Lung microvascular endothelial cell (primary cell): ENCODE measurements at regions not wholly inside any gene's neighbourhood (a gene's known extent, or its start where the extent isn't known, plus 50 kb on each side); places are given as distances from the start of the nearest gene placed in this dataset.
"Not testable (repeated sequence)": the region's sequence is repeated elsewhere in the genome, so short reads cannot be mapped to it uniquely, and the experiment has no call there.

Source experiments
- DNase-seq, 2 donors: peaks; one replicate each; pipeline versions ENCODE4 v3.0.0 to v3.0.0-alpha.2; 2010; ENCODE audit warnings: low read depth in 2 of 2

DNA sequence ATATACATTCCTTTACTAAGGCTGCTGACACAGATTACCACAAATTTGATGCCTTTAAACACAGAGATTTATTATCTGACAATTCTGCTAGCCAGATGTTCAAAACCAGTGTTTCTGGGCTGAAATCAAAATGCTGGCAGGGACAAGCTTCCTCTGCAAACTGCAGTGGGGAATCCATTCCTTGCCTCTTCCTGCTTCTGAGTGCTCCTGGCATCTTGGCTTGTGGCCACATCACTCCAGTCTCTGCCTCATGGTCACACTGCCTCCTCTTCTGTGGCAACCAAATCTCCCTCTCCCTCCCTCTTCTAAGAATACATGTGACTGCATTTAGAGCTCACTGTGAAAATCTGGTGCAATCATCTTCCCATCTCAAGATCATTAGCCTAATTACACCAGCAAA, 235.7 kb downstream of the TTC8 start:
- no peak for DNase-seq

DNA sequence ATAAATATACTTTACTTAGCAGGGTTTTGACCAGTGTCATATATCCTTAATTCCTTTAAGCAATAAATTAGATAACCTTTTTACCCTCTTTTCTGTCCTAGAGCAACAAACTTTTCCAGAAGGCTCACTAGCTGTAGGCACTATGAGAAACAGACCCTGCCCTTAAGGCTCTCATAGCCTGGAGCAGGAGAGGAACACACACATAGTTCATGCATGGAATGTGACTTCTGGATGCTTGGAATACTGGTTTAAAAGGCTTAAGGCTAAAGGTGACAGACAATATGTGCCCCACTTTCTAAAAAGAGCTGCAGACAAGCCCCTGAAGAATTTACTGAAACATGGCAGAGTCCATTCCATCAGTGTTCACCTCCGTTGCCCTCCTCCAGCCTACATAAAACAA, 237.2 kb downstream of the TTC8 start:
- DNase-seq = no peak

GRCh38 chr14:89065879-89066278, 241.4 kb downstream of the TTC8 start:
- no peak for DNase-seq

- no peak for DNase-seq
Observed at GRCh38 chr14:89067293-89067972, 243.0 kb downstream of the TTC8 start.

DNA sequence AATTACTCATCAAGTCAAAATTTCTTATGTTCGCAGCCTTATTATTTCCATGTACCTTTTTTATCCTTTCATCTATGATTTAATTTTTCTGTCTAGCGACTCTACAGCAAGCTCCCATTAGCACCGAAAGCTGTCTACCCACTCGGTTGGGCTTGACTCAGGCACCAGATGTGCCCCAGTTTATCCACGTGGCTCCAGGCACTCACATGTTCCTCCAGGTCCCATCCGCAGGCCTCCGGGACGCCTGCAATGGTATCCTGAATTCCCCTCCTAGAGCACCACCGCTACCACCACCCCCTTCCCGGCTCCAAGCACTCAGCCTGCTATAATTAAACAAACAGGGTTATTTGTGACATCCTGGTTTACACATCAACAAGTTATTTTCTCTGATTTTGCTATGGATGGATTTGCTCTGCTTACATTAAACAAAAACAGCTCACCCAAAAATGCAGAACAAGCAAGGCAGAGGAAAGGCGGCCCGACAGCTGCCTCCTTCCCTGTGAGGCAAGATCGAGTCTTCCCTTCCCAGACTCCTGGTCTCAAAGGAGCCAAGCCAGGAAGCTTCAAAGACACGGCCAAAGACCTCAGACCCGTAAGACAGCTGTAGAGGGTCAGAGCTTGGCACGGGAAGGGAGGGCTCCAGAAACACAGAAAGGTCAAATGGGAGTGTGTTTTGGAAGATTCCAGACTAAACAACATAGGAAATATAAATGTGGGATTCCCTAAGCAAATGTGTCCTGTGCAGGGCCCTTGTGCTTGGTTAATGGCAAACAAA, 253.8 kb downstream of the TTC8 start:
- no peak for DNase-seq

DNA sequence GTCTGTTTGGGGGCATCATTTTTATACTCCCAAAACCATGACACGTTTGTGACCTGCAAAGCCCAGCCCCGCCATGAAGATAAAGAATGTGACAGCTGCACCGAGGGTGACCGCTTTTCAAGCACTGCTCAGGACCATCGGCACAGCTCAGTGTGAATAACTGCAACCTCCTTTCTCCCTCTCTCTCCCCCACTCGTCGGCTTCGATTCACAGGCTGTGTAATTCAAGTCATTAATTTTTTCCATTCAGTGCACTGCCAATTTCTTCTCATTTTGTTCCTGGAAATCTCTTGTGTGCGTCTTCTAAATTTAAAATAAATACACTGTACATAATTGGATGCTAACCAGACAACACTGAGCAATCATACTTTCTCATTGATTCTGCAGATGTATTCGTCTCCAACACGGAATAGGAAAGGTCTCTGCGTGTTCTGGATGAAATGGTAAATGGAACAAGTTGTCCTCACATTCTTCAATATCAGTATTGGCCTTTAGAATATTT, 260.8 kb downstream of the TTC8 start:
- no peak for DNase-seq

- no peak for DNase-seq
Observed at GRCh38 chr14:89085737-89086382, 261.4 kb downstream of the TTC8 start.

- no peak for DNase-seq
Observed at GRCh38 chr14:89088530-89088929, 264.1 kb downstream of the TTC8 start.

DNA sequence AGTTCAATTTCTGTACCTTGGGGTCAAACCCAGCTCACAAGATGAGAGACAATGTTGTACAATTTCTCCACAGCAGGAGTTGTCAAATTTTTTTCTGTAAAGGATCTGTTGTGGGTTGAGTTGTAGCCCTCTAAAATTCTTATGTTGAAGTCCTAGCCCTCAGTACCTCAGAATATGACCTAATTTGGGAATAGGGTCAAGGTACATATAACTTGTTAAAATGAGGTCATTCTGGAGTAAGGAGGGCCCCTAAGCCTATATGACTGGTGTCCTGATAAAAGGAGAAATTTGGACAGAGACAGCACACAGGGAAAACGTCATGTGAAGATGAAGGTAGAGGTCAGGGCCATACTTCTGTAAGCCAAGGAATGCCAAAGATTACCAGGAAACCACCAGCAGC, 264.9 kb downstream of the TTC8 start:
- DNase-seq = no peak

- no peak for DNase-seq
Observed at GRCh38 chr14:89091781-89092180, 267.3 kb downstream of the TTC8 start.

- peak in 1 of 2 donors; percentile 13 for DNase-seq
Observed at GRCh38 chr14:89093083-89093730, 268.8 kb downstream of the TTC8 start.

DNA sequence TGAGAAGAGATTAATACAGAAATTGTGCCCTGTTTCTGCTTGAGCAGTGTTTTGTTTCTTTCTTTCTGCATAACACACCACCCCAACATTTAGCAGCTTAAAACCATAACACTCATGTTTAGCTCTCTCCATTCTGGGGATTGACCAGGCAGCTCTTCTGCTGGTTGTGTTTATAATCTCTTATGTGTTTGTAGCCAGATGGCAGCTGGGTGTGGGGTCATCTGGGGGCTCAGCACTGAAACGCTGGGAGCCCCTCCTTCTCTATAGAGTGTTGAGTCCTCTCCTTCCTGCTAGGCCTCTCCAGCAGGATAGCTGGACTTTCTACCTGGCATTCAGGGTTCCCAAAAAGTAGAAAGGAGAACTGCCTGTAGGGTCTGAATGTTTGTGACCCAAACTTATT, 270.6 kb downstream of the TTC8 start:
- no peak for DNase-seq

DNA sequence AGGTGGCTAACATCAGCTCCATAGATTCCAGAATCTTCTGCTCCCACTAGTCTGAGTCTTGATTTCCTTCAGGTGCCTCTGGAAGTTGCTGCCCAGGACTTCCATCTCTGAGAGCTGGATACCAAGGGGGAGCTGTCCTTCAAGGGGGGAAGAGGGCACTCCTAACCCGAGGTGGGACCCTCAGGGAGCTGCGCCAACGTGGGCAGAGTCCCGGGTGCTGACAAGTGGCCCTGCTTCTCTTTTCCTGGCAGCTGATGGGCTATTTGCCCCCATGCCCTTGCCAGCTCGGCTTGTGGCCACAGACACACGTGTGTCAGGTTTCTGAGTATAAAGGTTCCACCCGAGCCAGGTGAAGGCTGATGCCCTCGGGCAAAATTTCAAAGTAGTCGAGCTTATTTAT, 272.5 kb downstream of the TTC8 start:
- DNase-seq = no peak

DNA sequence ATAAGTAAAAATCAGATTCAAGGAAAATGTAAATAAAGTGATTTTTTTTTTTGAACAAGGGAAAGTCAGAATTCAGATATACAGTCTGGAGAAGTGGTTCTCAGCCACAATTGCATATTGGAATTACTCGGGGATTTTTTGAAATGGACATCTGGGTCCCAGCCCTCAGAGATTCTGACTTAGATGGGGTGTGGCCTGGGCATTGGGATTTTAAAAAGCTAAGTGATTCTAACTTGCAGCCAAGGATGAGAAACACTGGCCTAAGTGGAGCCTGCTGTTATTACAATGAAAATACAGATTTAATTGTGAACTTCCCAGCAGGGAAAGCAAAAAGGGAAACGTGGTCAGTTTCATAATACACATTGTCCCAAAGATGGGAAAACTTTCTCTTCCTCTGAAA, 273.8 kb downstream of the TTC8 start:
- DNase-seq = no peak

GRCh38 chr14:89104171-89104817, 279.8 kb downstream of the TTC8 start:
- not testable (repeated sequence) for DNase-seq

GRCh38 chr14:89104861-89105260, 280.4 kb downstream of the TTC8 start:
- DNase-seq = not testable (repeated sequence)
